ENCODE measurements at regions not wholly inside any gene's neighbourhood (a gene's known extent, or its start where the extent isn't known, plus 50 kb on each side); places are given as distances from the start of the nearest gene placed in this dataset.

DNA sequence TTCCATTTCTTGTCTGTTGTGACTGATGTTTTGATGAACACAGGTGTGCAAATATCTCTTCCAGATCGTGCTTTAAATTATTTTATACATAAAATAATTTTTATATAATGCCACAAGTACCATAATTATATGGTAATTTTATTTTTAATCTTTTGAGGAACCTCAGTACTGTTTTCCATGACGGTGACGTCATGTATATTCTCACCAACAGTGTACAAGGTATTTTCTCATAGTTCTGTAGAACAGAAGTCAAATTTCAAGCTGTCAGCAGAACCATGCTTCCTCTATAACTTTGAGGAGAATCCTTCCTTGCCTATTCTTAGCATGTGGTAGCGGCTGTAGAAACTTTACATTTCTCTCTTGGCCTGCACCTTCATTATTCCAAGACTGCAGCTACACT lies 349.4 kb upstream of the GYPC start:
- 81 to 92% (median 83%) methylated on average over 4 of the region's 4 CpGs for WGBS, 5 donors
- no peaks in the 10 kb centered on the region for H3K9me3 ChIP-seq
- no peak for DNase-seq
- H3K27ac ChIP-seq, result no peak overlapping the region
- no peak overlapping the region for H3K4me3 ChIP-seq
- intact Hi-C loops (cut with DNase I; ENCODE audit: low total_unique reads), result no loop called here
- no peaks in the 10 kb centered on the region for H3K27me3 ChIP-seq (replicated peaks in 1 of 7)
- no peaks in the 10 kb centered on the region for H3K36me3 ChIP-seq
- no peaks in the 10 kb centered on the region for H3K4me1 ChIP-seq
- no peak for TF ChIP-seq POLR2A (IDR thresholded peaks at IDR 0.05)
- TF ChIP-seq, protein P1, sequence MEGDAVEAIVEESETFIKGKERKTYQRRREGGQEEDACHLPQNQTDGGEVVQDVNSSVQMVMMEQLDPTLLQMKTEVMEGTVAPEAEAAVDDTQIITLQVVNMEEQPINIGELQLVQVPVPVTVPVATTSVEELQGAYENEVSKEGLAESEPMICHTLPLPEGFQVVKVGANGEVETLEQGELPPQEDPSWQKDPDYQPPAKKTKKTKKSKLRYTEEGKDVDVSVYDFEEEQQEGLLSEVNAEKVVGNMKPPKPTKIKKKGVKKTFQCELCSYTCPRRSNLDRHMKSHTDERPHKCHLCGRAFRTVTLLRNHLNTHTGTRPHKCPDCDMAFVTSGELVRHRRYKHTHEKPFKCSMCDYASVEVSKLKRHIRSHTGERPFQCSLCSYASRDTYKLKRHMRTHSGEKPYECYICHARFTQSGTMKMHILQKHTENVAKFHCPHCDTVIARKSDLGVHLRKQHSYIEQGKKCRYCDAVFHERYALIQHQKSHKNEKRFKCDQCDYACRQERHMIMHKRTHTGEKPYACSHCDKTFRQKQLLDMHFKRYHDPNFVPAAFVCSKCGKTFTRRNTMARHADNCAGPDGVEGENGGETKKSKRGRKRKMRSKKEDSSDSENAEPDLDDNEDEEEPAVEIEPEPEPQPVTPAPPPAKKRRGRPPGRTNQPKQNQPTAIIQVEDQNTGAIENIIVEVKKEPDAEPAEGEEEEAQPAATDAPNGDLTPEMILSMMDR (IDR thresholded peaks at IDR 0.05 in 8 of 11, conservative IDR thresholded peaks at IDR 0.05 in 3 of 11), result no peak
- no peak for TF ChIP-seq POLR2AphosphoS5 (IDR thresholded peaks at IDR 0.05)

DNA sequence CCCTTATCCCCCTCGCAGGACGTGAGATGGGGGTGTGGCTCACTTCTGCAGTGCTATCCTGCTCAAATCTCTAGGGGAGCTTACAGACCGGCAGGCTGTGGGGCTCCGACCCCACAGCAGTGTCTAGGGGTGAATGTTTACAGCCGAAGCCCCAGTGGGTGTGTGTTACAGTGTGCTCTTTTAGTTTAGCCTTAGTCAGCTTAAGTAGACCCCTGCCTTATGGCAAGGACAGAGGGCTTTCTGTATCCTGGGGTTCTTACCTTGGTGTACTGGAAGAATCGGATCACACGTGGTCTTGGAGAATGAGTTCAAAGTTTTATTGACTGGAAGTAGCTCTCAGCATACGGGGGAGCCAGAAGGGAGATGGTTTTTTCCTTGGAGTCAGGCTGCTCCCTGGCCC lies 348.2 kb upstream of the GYPC start:
- H3K9me3 ChIP-seq, result no peaks in the 10 kb centered on the region
- no peak for DNase-seq
- H3K36me3 ChIP-seq, result no peaks in the 10 kb centered on the region
- H3K27ac ChIP-seq, result no peak overlapping the region
- TF ChIP-seq, protein P1 (IDR thresholded peaks at IDR 0.05 in 8 of 11, conservative IDR thresholded peaks at IDR 0.05 in 3 of 11), result no peak
- TF ChIP-seq POLR2AphosphoS5 (IDR thresholded peaks at IDR 0.05) (no peak), POLR2A (IDR thresholded peaks at IDR 0.05) (no peak)
- H3K4me3 ChIP-seq, result no peak overlapping the region
- H3K4me1 ChIP-seq, result no peaks in the 10 kb centered on the region
- WGBS, 5 donors, result 65 to 76% (median 72%) methylated on average over 8 of the region's 8 CpGs
- no peaks in the 10 kb centered on the region for H3K27me3 ChIP-seq (replicated peaks in 1 of 7)
- intact Hi-C loops (cut with DNase I; ENCODE audit: low total_unique reads), result no loop called here

DNA sequence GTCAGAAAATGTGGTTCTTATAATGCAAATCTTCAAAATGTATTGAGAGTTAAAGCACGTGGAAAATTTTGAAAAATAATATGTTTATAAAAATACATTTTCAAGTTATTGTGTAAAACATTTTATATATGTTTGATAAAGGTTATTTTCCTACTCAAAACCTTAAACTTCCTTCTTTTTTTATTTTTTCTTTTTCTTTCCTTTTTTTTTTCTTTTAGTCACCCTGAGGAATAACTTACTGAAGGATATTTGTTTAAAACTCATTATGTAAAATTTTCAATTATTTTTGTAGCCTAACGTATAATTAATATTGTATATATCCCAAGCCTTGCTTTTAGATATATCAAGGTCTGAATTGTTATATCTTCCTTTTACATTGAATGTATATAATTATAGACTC lies 346.8 kb upstream of the GYPC start:
- Histone ChIP-seq H3K27ac (no peak overlapping the region), H3K4me3 (no peak overlapping the region), H3K36me3 (no peaks in the 10 kb centered on the region), H3K9me3 (no peaks in the 10 kb centered on the region), H3K4me1 (no peaks in the 10 kb centered on the region), H3K27me3 (replicated peaks in 1 of 7) (no peaks in the 10 kb centered on the region)
- intact Hi-C loops (cut with DNase I; ENCODE audit: low total_unique reads), result no loop called here
- DNase-seq, result no peak
- TF ChIP-seq POLR2A (IDR thresholded peaks at IDR 0.05) (no peak), POLR2AphosphoS5 (IDR thresholded peaks at IDR 0.05) (no peak)
- TF ChIP-seq, protein P1 (IDR thresholded peaks at IDR 0.05 in 8 of 11, conservative IDR thresholded peaks at IDR 0.05 in 3 of 11), result no peak
- WGBS, 5 donors, result 83 to 90% (median 87%) methylated on average over 2 of the region's 2 CpGs

DNA sequence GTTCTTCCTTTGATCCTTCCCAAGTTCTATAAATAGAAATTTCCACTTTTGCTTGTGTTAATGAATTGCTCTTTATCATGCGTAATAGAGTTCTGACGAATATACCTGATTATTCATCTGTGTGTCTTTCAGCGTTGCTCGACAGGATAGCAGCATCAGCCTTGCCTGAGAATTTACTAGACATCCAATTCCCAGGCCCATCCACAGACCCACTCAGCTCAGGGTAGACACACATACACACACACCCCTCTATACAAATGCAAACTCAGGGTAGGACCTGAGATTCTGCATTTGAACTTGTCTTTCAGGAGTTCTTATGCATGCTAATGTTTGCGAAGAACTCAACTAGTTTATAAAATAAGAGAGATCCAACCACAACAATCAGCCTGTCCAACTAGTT lies 343.4 kb upstream of the GYPC start:
- no peaks in the 10 kb centered on the region for H3K27me3 ChIP-seq (replicated peaks in 1 of 7)
- intact Hi-C loops (cut with DNase I; ENCODE audit: low total_unique reads), result no loop called here
- H3K4me1 ChIP-seq, result no peaks in the 10 kb centered on the region
- no peaks in the 10 kb centered on the region for H3K9me3 ChIP-seq
- no peaks in the 10 kb centered on the region for H3K36me3 ChIP-seq
- TF ChIP-seq, protein P1 (IDR thresholded peaks at IDR 0.05 in 8 of 11, conservative IDR thresholded peaks at IDR 0.05 in 3 of 11), result no peak
- no peak for TF ChIP-seq POLR2A (IDR thresholded peaks at IDR 0.05)
- no peak for TF ChIP-seq POLR2AphosphoS5 (IDR thresholded peaks at IDR 0.05)
- no peak overlapping the region for H3K27ac ChIP-seq
- WGBS, 5 donors, result 78 to 88% (median 84%) methylated on average over 5 of the region's 5 CpGs
- no peak for DNase-seq
- no peak overlapping the region for H3K4me3 ChIP-seq

Measured in spleen (tissue), 11 donors.